ELF-1 (cell line): ENCODE measurements at regions not wholly inside any gene's neighbourhood (a gene's known extent, or its start where the extent isn't known, plus 50 kb on each side); places are given as distances from the start of the nearest gene placed in this dataset.
"Not testable (repeated sequence)": the region's sequence is repeated elsewhere in the genome, so short reads cannot be mapped to it uniquely, and the experiment has no call there.

Experiments used
- DNase-seq: peaks from one replicate; pipeline ENCODE4 v3.0.0-alpha.2; 2016; ENCODE audit warnings: low read depth, low spot score

- DNase-seq, result no peak
Measured at GRCh38 chr7:132030086-132030568, 473.7 kb upstream of the PODXL start.

GRCh38 chr7:132029369-132030085 is 473.1 kb upstream of the PODXL start:
- no peak for DNase-seq

- no peak for DNase-seq
Measured at GRCh38 chr7:132028144-132028920, 471.9 kb upstream of the PODXL start.

GRCh38 chr7:132024290-132024689 is 467.9 kb upstream of the PODXL start:
- DNase-seq, result no peak

- DNase-seq, result no peak
Measured at GRCh38 chr7:132023466-132023865, 467.0 kb upstream of the PODXL start.

- DNase-seq, result no peak
Measured at GRCh38 chr7:132022188-132022587, 465.8 kb upstream of the PODXL start.

GRCh38 chr7:132019703-132020102 is 463.3 kb upstream of the PODXL start:
- DNase-seq, result no peak

GRCh38 chr7:132009778-132010177 is 453.4 kb upstream of the PODXL start:
- DNase-seq, result no peak

GRCh38 chr7:132004529-132004928 is 448.1 kb upstream of the PODXL start:
- DNase-seq, result peak; percentile 45

GRCh38 chr7:132002343-132002968 is 446.0 kb upstream of the PODXL start:
- DNase-seq, result no peak

GRCh38 chr7:132001146-132001545 is 444.7 kb upstream of the PODXL start:
- no peak for DNase-seq

GRCh38 chr7:131999193-131999592 is 442.8 kb upstream of the PODXL start:
- no peak for DNase-seq

GRCh38 chr7:131995324-131995723 is 438.9 kb upstream of the PODXL start:
- DNase-seq, result peak; percentile 5

GRCh38 chr7:131981069-131981468 is 424.6 kb upstream of the PODXL start:
- DNase-seq, result not testable (repeated sequence)

- not testable (repeated sequence) for DNase-seq
Measured at GRCh38 chr7:131978118-131978517, 421.7 kb upstream of the PODXL start.

- no peak for DNase-seq
Measured at GRCh38 chr7:131976411-131976810, 420.0 kb upstream of the PODXL start.

GRCh38 chr7:131974671-131975070 is 418.2 kb upstream of the PODXL start:
- DNase-seq, result peak; percentile 10

- no peak for DNase-seq
Measured at GRCh38 chr7:131972251-131972650, 415.8 kb upstream of the PODXL start.

GRCh38 chr7:131970602-131971001 is 414.2 kb upstream of the PODXL start:
- DNase-seq, result no peak

- DNase-seq, result no peak
Measured at GRCh38 chr7:131969560-131969959, 413.1 kb upstream of the PODXL start.

- no peak for DNase-seq
Measured at GRCh38 chr7:131967216-131967730, 410.8 kb upstream of the PODXL start.

GRCh38 chr7:131964203-131964602 is 407.8 kb upstream of the PODXL start:
- no peak for DNase-seq
